ENCODE measurements at regions not wholly inside any gene's neighbourhood (a gene's known extent, or its start where the extent isn't known, plus 50 kb on each side); places are given as distances from the start of the nearest gene placed in this dataset.
A peak's percentile ranks its signal among the peaks of the same experiment; 100 is the strongest.
"Not testable (repeated sequence)": the region's sequence is repeated elsewhere in the genome, so short reads cannot be mapped to it uniquely, and the experiment has no call there.

GRCh38 chr10:101280511-101280910 is 51.2 kb upstream of the LBX1 start:
- no peaks in the 10 kb centered on the region for H3K36me3 ChIP-seq (ENCODE audit: low read depth, missing control alignments)
- WGBS, 2 donors = 79 to 94% methylated on average over 2 of the region's 2 CpGs

DNA sequence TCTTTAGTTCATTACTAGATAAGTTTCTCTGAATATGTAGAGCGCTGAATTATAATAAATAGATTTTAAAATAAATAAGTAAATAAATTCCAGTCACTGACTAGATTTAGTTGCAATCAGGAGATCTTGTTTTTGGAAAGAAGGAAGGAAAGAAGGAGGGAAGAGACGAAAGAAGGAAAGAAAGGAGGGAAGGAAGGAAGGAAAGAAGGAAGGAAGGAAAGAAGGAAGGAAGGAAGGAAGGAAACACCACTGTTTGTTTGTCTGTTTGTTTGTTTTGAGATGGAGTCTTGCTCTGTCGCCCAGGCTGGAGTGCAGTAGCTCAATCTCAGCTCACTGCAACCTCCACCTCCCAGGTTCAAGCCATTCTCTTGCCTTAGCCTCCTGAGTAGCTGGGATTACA is 51.7 kb upstream of the LBX1 start:
- H3K36me3 ChIP-seq (ENCODE audit: low read depth, missing control alignments); H3K9me3 ChIP-seq; H3K27me3 ChIP-seq; intact Hi-C loops (cut with DNase I; ENCODE audit: low total_unique reads); H3K27ac ChIP-seq; H3K4me1 ChIP-seq; DNase-seq; H3K4me3 ChIP-seq: not testable (repeated sequence)
- 82 to 91% methylated on average over 3 of the region's 3 CpGs for WGBS, 2 donors

More at GRCh38 chr10:101280511-101280910, 51.2 kb upstream of the LBX1 start:
- Histone ChIP-seq H3K9me3 (no peaks in the 10 kb centered on the region), H3K4me3 (no peak overlapping the region), H3K27ac (no peak overlapping the region), H3K27me3 (no peaks in the 10 kb centered on the region), H3K4me1 (no peaks in the 10 kb centered on the region)
- no peak for DNase-seq
- no peak for TF ChIP-seq POLR2A (IDR thresholded peaks at IDR 0.05)
- TF ChIP-seq, protein P1, sequence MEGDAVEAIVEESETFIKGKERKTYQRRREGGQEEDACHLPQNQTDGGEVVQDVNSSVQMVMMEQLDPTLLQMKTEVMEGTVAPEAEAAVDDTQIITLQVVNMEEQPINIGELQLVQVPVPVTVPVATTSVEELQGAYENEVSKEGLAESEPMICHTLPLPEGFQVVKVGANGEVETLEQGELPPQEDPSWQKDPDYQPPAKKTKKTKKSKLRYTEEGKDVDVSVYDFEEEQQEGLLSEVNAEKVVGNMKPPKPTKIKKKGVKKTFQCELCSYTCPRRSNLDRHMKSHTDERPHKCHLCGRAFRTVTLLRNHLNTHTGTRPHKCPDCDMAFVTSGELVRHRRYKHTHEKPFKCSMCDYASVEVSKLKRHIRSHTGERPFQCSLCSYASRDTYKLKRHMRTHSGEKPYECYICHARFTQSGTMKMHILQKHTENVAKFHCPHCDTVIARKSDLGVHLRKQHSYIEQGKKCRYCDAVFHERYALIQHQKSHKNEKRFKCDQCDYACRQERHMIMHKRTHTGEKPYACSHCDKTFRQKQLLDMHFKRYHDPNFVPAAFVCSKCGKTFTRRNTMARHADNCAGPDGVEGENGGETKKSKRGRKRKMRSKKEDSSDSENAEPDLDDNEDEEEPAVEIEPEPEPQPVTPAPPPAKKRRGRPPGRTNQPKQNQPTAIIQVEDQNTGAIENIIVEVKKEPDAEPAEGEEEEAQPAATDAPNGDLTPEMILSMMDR (IDR thresholded peaks at IDR 0.05) = no peak
- intact Hi-C loops (cut with DNase I; ENCODE audit: low total_unique reads) = no loop called here

DNA sequence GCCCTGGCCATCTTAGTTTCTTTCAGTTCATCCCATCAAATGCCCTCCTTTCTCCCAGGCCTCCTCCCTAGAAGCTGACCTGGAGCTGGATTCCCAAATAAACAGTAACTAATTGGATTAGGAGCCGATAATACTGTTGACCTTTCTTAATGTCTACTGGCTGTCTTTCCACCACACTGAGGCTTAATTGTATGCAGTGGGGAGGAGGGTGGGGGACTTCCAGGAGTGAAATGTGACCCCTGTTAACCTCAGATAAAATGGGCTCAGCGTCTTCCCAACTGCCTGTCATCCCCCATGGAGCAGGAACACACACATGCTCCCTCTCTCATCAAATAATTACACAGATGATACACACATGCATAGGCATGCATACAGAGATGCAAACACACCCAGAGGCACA is 53.7 kb upstream of the LBX1 start:
- Histone ChIP-seq H3K4me3 (no peak overlapping the region), H3K27me3 (no peaks in the 10 kb centered on the region), H3K36me3 (ENCODE audit: low read depth, missing control alignments) (no peaks in the 10 kb centered on the region), H3K9me3 (no peaks in the 10 kb centered on the region), H3K27ac (no peak overlapping the region), H3K4me1 (peaks cover 7% of the 10 kb centered on the region)
- DNase-seq = no peak
- TF ChIP-seq, protein P1 (IDR thresholded peaks at IDR 0.05) = no peak
- no peak for TF ChIP-seq POLR2A (IDR thresholded peaks at IDR 0.05)
- intact Hi-C loops (cut with DNase I; ENCODE audit: low total_unique reads) = no loop called here
- WGBS, 2 donors = 65 to 75% methylated on average over 2 of the region's 2 CpGs

- no peaks in the 10 kb centered on the region for H3K9me3 ChIP-seq
- WGBS, 2 donors = 7 to 21% methylated on average over 3 of the region's 3 CpGs
- H3K27me3 ChIP-seq = no peaks in the 10 kb centered on the region
- peaks cover 12% of the 10 kb centered on the region for H3K4me1 ChIP-seq
- H3K27ac ChIP-seq = no peak overlapping the region
- H3K4me3 ChIP-seq = peak overlapping the region; percentile 15 to 46
- intact Hi-C loops (cut with DNase I; ENCODE audit: low total_unique reads) = no loop called here
- TF ChIP-seq POLR2A (IDR thresholded peaks at IDR 0.05) = no peak
- TF ChIP-seq, protein P1 (IDR thresholded peaks at IDR 0.05) = no peak
- no peak for DNase-seq
- no peaks in the 10 kb centered on the region for H3K36me3 ChIP-seq (ENCODE audit: low read depth, missing control alignments)
These were observed 54.5 kb upstream of the LBX1 start for GRCh38 chr10:101283762-101284100.

GRCh38 chr10:101284101-101284743 is 55.0 kb upstream of the LBX1 start:
- 7 to 9% methylated on average over 26 to 53 of the region's 54 CpGs for WGBS, 2 donors
- no peak for DNase-seq
- no peaks in the 10 kb centered on the region for H3K27me3 ChIP-seq
- intact Hi-C loops (cut with DNase I; ENCODE audit: low total_unique reads) = no loop called here
- H3K9me3 ChIP-seq = no peaks in the 10 kb centered on the region
- TF ChIP-seq POLR2A (IDR thresholded peaks at IDR 0.05) = no peak
- TF ChIP-seq, protein P1 (IDR thresholded peaks at IDR 0.05) = no peak
- H3K27ac ChIP-seq = no peak overlapping the region
- H3K4me1 ChIP-seq = peaks cover 12% of the 10 kb centered on the region
- peak overlapping the region; percentile 15 to 46 for H3K4me3 ChIP-seq
- no peaks in the 10 kb centered on the region for H3K36me3 ChIP-seq (ENCODE audit: low read depth, missing control alignments)

Measured in testis (tissue), 2 donors.